Hematopoietic multipotent progenitor cell treated with erythropoietin and hydrocortisone succinate and interleukin-3 and kit ligand, for 6 days (in vitro differentiated cells): ENCODE measurements at regions not wholly inside any gene's neighbourhood (a gene's known extent, or its start where the extent isn't known, plus 50 kb on each side); places are given as distances from the start of the nearest gene placed in this dataset.

Experiments
- DNase-seq: peaks from one replicate; pipeline ENCODE4 v3.0.0-alpha.2; 2015

GRCh38 chr14:38900887-38901286 lies 202.1 kb downstream of the SEC23A start:
- no peak for DNase-seq

GRCh38 chr14:38887696-38888095 lies 215.3 kb downstream of the SEC23A start:
- DNase-seq, result no peak

- DNase-seq, result no peak
Measured at GRCh38 chr14:38884109-38884508, 218.9 kb downstream of the SEC23A start.

GRCh38 chr14:38883127-38883526 lies 219.9 kb downstream of the SEC23A start:
- no peak for DNase-seq

- no peak for DNase-seq
Measured at GRCh38 chr14:38882533-38882932, 220.5 kb downstream of the SEC23A start.

GRCh38 chr14:38880643-38881524 lies 222.2 kb downstream of the SEC23A start:
- no peak for DNase-seq

GRCh38 chr14:38877744-38878388 lies 225.2 kb downstream of the SEC23A start:
- DNase-seq, result no peak

GRCh38 chr14:38874721-38875120 lies 228.3 kb downstream of the SEC23A start:
- DNase-seq, result no peak

- DNase-seq, result no peak
Measured at GRCh38 chr14:38873941-38874612, 229.0 kb downstream of the SEC23A start.

GRCh38 chr14:38870296-38870836 lies 232.7 kb downstream of the SEC23A start:
- no peak for DNase-seq

GRCh38 chr14:38868399-38869290 lies 234.4 kb downstream of the SEC23A start:
- DNase-seq, result no peak

GRCh38 chr14:38867561-38868150 lies 235.4 kb downstream of the SEC23A start:
- DNase-seq, result peak; percentile 90

- DNase-seq, result peak; percentile 9
Measured at GRCh38 chr14:38866461-38866860, 236.6 kb downstream of the SEC23A start.

GRCh38 chr14:38862366-38862765 lies 240.7 kb downstream of the SEC23A start:
- no peak for DNase-seq

GRCh38 chr14:38860530-38860929 lies 242.5 kb downstream of the SEC23A start:
- DNase-seq, result no peak

- DNase-seq, result no peak
Measured at GRCh38 chr14:38856798-38857197, 246.2 kb downstream of the SEC23A start.

- no peak for DNase-seq
Measured at GRCh38 chr14:38855513-38855912, 247.5 kb downstream of the SEC23A start.

- no peak for DNase-seq
Measured at GRCh38 chr14:38851111-38851510, 251.9 kb downstream of the SEC23A start.

GRCh38 chr14:38850664-38851063 lies 252.4 kb downstream of the SEC23A start:
- DNase-seq, result no peak

GRCh38 chr14:38848243-38848935 lies 254.6 kb downstream of the SEC23A start:
- peak; percentile 21 for DNase-seq

- DNase-seq, result no peak
Measured at GRCh38 chr14:38847161-38847560, 255.9 kb downstream of the SEC23A start.
